GM12878 (cell line): ENCODE measurements at regions not wholly inside any gene's neighbourhood (a gene's known extent, or its start where the extent isn't known, plus 50 kb on each side); places are given as distances from the start of the nearest gene placed in this dataset.

Experiments used
- ATAC-seq: fragments of 200-7000 bp; cut with Tn5 transposase; 3 replicates; pipeline ENCODE4 v1.9.1; 2020; ENCODE audit warnings: mild to moderate bottlenecking, moderate library complexity
- BruUV-seq: library from RNA; stranded (reverse); fragments of 400-500 nt; replicated peaks from 2 replicates; lab custom pipeline; 2021; lab: Mats Ljungman, UMichigan
- CTCF ChIA-PET: fragments of 300-600 bp; sonication (Branson Sonifier 250); formaldehyde crosslinking; extraction: SDS; loops from one replicate; lab custom pipeline; 2021; ENCODE audit warnings: inconsistent platforms; lab: Yijun Ruan, JAX
- POLR2A ChIA-PET: fragments of 350-600 bp; formaldehyde crosslinking; extraction: SDS; loops from one replicate; lab custom pipeline; 2021; ENCODE audit warnings: inconsistent platforms; lab: Charles Lee
- RAD21 ChIA-PET: fragments of 300-600 bp; sonication (Branson Sonifier 250); formaldehyde crosslinking; loops from one replicate; lab custom pipeline; 2023; ENCODE audit warnings: antibody characterized with exemption; ENCODE audit not compliant: unreplicated experiment; lab: Charles Lee
- SMC1A ChIA-PET: fragments of 300-600 bp; sonication (Branson Sonifier 250); formaldehyde crosslinking; loops from one replicate; lab custom pipeline; 2023; ENCODE audit not compliant: unreplicated experiment, uncharacterized antibody; lab: Charles Lee
- DNase-seq: peaks from one replicate; pipeline ENCODE4 v3.0.0-alpha.2; 2011; ENCODE audit warnings: low read depth, low spot score
- FAIRE-seq: peaks from 3 replicates; lab custom pipeline; 2011; peaks lifted over from hg19 to GRCh38; lab: Jason Lieb, UNC
- H2AFZ ChIP-seq: 2 replicates; pipeline ENCODE4 v1.6.0; 2011; ENCODE audit warnings: low read depth, low read length, control low read depth; ENCODE audit not compliant: control insufficient read depth
- H3K27ac ChIP-seq: 2 replicates; pipeline ENCODE4 v1.5.1; 2011; ENCODE audit warnings: control low read depth; ENCODE audit not compliant: control insufficient read depth, insufficient read depth
- H3K27me3 ChIP-seq, 2 experiments: replicated peaks in 1 of 2; 2 replicates each; pipeline versions ENCODE4 v1.6.0 to v1.6.1; 2011; ENCODE audit warnings: low read length in 1 of 2; ENCODE audit not compliant: control insufficient read depth in 2 of 2, insufficient read depth in 2 of 2
- H3K36me3 ChIP-seq, 2 experiments: 2 replicates each; pipeline ENCODE4 v1.5.1; 2011; ENCODE audit warnings: low read length in 1 of 2; ENCODE audit not compliant: control insufficient read depth in 2 of 2, insufficient read depth in 2 of 2
- H3K4me1 ChIP-seq: 2 replicates; pipeline ENCODE4 v1.6.1; 2011; ENCODE audit warnings: mild to moderate bottlenecking, low read length, moderate library complexity, mixed read lengths; ENCODE audit not compliant: control insufficient read depth, insufficient read depth
- H3K4me2 ChIP-seq: 2 replicates; pipeline ENCODE4 v1.6.0; 2011; ENCODE audit warnings: control low read depth; ENCODE audit not compliant: control insufficient read depth, insufficient read depth
- H3K4me3 ChIP-seq: fragments of 200-600 bp; sonication (generic); 2 replicates; pipeline ENCODE4 v1.5.1; 2016
- H3K79me2 ChIP-seq: 2 replicates; pipeline ENCODE4 v1.6.0; 2011; ENCODE audit warnings: low read length; ENCODE audit not compliant: control insufficient read depth, insufficient read depth
- H3K9ac ChIP-seq: 2 replicates; pipeline ENCODE4 v1.8.0; 2011; ENCODE audit warnings: low read length, control low read depth, mixed read lengths; ENCODE audit not compliant: control insufficient read depth, insufficient read depth
- H3K9me3 ChIP-seq: replicated peaks from 3 replicates; pipeline ENCODE4 v1.5.1; 2011; ENCODE audit warnings: mild to moderate bottlenecking, low read length; ENCODE audit not compliant: control insufficient read depth, insufficient read depth
- H4K20me1 ChIP-seq: 2 replicates; pipeline ENCODE4 v1.6.0; 2011; ENCODE audit not compliant: control insufficient read depth, insufficient read depth
- ASH2L ChIP-seq: fragments of 300-600, 200-600 bp; sonication (generic); IDR thresholded peaks from 2 replicates; pipeline ENCODE4 v1.6.1; 2017; ENCODE audit warnings: low read depth, mild to moderate bottlenecking, borderline replicate concordance
- CBX3 ChIP-seq: fragments of 200-600 bp; sonication (generic); IDR thresholded peaks from 2 replicates; pipeline ENCODE4 v1.6.1; 2016; ENCODE audit warnings: low read depth, borderline replicate concordance
- E2F4 ChIP-seq: IDR thresholded peaks from 2 replicates; pipeline ENCODE4 v1.6.1; 2012; ENCODE audit warnings: low read depth, low read length, improper control_type of control experiment
- GABPA ChIP-seq: IDR thresholded peaks from 2 replicates; pipeline ENCODE4 v1.6.1; 2014; ENCODE audit warnings: antibody characterized with exemption, low read depth, mild to moderate bottlenecking, inconsistent platforms
- HDAC2 ChIP-seq: fragments of 200-600 bp; sonication (generic); IDR thresholded peaks from 2 replicates; pipeline ENCODE4 v1.6.1; 2017
- MEF2B ChIP-seq: fragments of 450-650 bp; IDR thresholded peaks from 2 replicates; pipeline ENCODE4 v1.6.1; 2018; ENCODE audit warnings: mild to moderate bottlenecking, moderate library complexity; ENCODE audit not compliant: partially characterized antibody, poor library complexity, severe bottlenecking
- MYC ChIP-seq: IDR thresholded peaks from 2 replicates; pipeline ENCODE4 v1.6.1; 2011; ENCODE audit warnings: mild to moderate bottlenecking, low read length, moderate library complexity, inconsistent platforms; ENCODE audit not compliant: insufficient read depth, insufficient replicate concordance, insufficient read length, severe bottlenecking
- NFXL1 ChIP-seq: fragments of 450-650 bp; IDR thresholded peaks from 2 replicates; pipeline ENCODE4 v1.6.1; 2017; ENCODE audit warnings: antibody characterized with exemption, mild to moderate bottlenecking, borderline replicate concordance
- NR2C1 ChIP-seq: fragments of 450-650 bp; IDR thresholded peaks from 2 replicates; pipeline ENCODE4 v1.6.1; 2017; ENCODE audit warnings: antibody characterized with exemption, mild to moderate bottlenecking, moderate library complexity
- NR2F1 ChIP-seq: fragments of 450-650 bp; conservative IDR thresholded peaks from 2 replicates; pipeline ENCODE4 v1.6.1; 2017; ENCODE audit warnings: mild to moderate bottlenecking
- PBX3 ChIP-seq: IDR thresholded peaks from 2 replicates; pipeline ENCODE4 v1.6.1; 2011; ENCODE audit warnings: mild to moderate bottlenecking, low read depth, low read length, moderate library complexity; ENCODE audit not compliant: insufficient replicate concordance
- TARDBP ChIP-seq: IDR thresholded peaks from 2 replicates; pipeline ENCODE4 v1.6.1; 2016; ENCODE audit warnings: borderline replicate concordance
- ZNF592 ChIP-seq: fragments of 450-650 bp; IDR thresholded peaks from 2 replicates; pipeline ENCODE4 v1.6.1; 2017; ENCODE audit warnings: mild to moderate bottlenecking, moderate library complexity
- WGBS: methylation state at CpG from one replicate; pipeline ENCODE4 v1.1.6; 2016; ENCODE audit warnings: low lambda C conversion rate; ENCODE audit not compliant: insufficient replicate concordance, insufficient coverage; ENCODE audit errors: missing lambda C conversion rate; 5-methylcytosine and 5-hydroxymethylcytosine counted together
- in situ Hi-C: fragments of 300-500 bp; cut with MboI; formaldehyde crosslinking; loops from 9 replicates; pipeline ENCODE4 v1.14.3; 2018; ENCODE audit warnings: mixed read lengths
- intact Hi-C: fragments of 100-400 bp; cut with micrococcal nuclease; formaldehyde crosslinking; loops from one replicate; pipeline ENCODE4 v1.14.2; 2022; ENCODE audit not compliant: unreplicated experiment

- no peaks in the 10 kb centered on the region for H3K36me3 ChIP-seq
These were observed 196.0 kb upstream of the SPHKAP start for GRCh38 chr2:228377533-228377932.

GRCh38 chr2:228374741-228375140, 193.3 kb upstream of the SPHKAP start:
- Histone ChIP-seq H2AFZ (no peak overlapping the region), H4K20me1 (no peaks in the 10 kb centered on the region), H3K27ac (no peak overlapping the region), H3K27me3 (no peaks in the 10 kb centered on the region), H3K4me3 (no peak overlapping the region), H3K4me2 (no peak overlapping the region), H3K9ac (no peak overlapping the region), H3K9me3 (no peaks in the 10 kb centered on the region), H3K79me2 (no peaks in the 10 kb centered on the region), H3K4me1 (no peaks in the 10 kb centered on the region), H3K36me3 (no peaks in the 10 kb centered on the region)
- intact Hi-C loops (no loop called here), in situ Hi-C loops (no loop called here)
- CTCF ChIA-PET: no interaction called here
- 0% methylated on average over 3 of the region's 3 CpGs for WGBS
- no peak for FAIRE-seq
- POLR2A ChIA-PET: interaction anchor here (0.7 kb wide), 1 partner anchor 302 kb away, joined by 3 read pairs; no protein-coding TSS in a partner anchor
- DNase-seq: no peak
- no TSS peak for BruUV-seq
- RAD21 ChIA-PET: no interaction called here
- SMC1A ChIA-PET: no interaction called here
- ATAC-seq: no peak
- TF ChIP-seq E2F4 (no peak), GABPA (no peak), ZNF592 (no peak), ASH2L (no peak), MEF2B (no peak), MYC (no peak), TARDBP (no peak), PBX3 (no peak), NFXL1 (no peak), NR2F1 (no peak), HDAC2 (no peak)

More at GRCh38 chr2:228377533-228377932, 196.0 kb upstream of the SPHKAP start:
- in situ Hi-C loops: no loop called here
- H3K27me3 ChIP-seq: no peaks in the 10 kb centered on the region
- H2AFZ ChIP-seq: no peak overlapping the region
- SMC1A ChIA-PET: interaction anchor here (1.6 kb wide), 1 partner anchor 30 kb away, joined by 3 read pairs; no protein-coding TSS in a partner anchor
- WGBS: 6% methylated on average over 6 of the region's 6 CpGs
- TF ChIP-seq CBX3 (no peak), NR2C1 (no peak), ASH2L (no peak)
- TF ChIP-seq, all 136 proteins: peak for 0
- Histone ChIP-seq H3K27ac (no peak overlapping the region), H3K79me2 (no peaks in the 10 kb centered on the region), H4K20me1 (no peaks in the 10 kb centered on the region), H3K4me2 (no peak overlapping the region), H3K4me3 (no peak overlapping the region), H3K9ac (no peak overlapping the region), H3K9me3 (no peaks in the 10 kb centered on the region), H3K4me1 (no peaks in the 10 kb centered on the region)
- no TSS peak for BruUV-seq
- ATAC-seq: no peak
- no peak for DNase-seq
- intact Hi-C loops: no loop called here
- FAIRE-seq: no peak
- RAD21 ChIA-PET: no interaction called here
- CTCF ChIA-PET: no interaction called here
- POLR2A ChIA-PET: no interaction called here
